A204.1 (cell line): ENCODE measurements at regions not wholly inside any gene's neighbourhood (a gene's known extent, or its start where the extent isn't known, plus 50 kb on each side); places are given as distances from the start of the nearest gene placed in this dataset.

Experiments used
- FAIRE-seq: peaks from 2 replicates; lab custom pipeline; 2012; peaks lifted over from hg19 to GRCh38; lab: Jason Lieb, UNC

DNA sequence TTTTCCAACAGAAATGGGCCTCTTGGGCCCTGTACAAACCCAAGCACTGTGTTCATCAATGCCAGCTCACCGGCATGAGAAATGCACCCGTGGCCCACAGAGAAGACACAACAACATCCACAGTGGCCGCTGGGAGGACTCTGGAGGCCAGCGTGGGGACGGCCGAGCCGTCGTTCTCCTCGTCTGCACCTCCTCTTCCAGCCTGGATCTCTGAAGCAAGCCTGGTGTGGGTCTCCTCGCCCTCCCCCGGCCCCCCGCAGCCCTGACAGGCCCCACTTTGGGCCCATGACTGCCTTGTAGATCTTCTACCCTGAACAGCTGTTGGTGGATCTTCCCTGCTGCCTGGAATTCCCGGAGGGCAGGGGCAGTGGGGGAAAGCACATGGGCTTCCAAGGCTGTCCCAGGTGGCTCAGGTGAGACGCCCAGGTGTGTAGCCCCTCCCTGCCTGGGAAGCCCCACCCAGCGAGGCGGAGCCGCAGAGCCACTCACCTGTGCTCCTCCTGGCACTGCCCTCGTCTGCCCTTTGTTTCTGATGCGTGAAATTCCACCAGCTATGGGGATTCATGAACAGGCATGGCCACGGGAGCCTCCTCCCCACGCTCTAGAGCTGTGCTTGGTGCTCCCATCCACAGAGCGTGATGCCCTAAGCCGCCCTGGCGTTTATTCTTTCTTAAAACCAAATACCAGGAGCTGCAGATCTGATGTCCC lies 225.9 kb downstream of the BRD1 start:
- no peak for FAIRE-seq

DNA sequence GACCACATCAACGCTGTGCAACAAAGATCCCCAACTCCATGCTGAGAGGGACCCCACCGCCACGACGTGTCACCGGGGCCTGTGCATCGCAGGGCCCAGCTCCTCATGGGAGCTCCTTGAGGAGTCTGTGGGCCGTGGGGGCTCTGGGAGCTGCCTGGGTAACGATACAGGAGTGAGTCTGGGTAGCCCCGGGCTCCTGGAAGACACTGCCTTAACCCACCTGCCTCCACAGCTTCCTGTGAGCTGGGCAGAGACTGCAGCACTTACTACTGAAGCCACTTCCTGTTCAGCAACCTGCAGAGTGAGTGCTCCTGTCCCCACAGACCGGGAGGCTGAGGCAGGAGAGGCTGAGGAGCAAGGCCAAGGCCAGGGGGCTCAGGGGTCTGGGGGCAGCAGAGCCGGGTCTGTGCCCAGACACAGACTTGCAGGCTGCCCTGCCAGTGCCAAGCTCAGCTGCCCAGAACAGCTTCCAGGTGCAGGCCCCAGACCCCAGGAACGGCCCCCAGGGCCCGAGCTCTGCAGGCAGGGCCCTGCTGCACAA lies 226.7 kb downstream of the BRD1 start:
- FAIRE-seq, result no peak

DNA sequence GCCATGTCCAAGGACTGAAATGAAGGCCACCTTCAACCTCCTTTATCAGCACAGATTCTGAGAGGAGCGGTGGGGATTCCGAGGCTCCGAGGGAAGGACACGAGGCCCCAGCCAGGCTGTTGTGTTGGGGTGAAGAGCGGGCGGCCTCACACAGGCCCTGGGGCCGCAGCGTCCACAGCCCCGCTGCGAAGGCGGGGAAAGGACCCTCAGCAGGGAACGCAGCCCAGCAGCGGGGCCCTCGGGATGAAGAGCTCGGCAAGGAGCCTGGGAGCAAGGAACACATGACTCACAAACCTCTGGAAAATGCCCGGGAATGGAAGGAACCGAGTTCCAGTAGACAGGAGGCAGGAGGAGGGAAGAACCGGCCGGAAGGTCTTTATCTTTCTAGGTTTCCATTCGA lies 227.2 kb downstream of the BRD1 start:
- FAIRE-seq, result no peak

DNA sequence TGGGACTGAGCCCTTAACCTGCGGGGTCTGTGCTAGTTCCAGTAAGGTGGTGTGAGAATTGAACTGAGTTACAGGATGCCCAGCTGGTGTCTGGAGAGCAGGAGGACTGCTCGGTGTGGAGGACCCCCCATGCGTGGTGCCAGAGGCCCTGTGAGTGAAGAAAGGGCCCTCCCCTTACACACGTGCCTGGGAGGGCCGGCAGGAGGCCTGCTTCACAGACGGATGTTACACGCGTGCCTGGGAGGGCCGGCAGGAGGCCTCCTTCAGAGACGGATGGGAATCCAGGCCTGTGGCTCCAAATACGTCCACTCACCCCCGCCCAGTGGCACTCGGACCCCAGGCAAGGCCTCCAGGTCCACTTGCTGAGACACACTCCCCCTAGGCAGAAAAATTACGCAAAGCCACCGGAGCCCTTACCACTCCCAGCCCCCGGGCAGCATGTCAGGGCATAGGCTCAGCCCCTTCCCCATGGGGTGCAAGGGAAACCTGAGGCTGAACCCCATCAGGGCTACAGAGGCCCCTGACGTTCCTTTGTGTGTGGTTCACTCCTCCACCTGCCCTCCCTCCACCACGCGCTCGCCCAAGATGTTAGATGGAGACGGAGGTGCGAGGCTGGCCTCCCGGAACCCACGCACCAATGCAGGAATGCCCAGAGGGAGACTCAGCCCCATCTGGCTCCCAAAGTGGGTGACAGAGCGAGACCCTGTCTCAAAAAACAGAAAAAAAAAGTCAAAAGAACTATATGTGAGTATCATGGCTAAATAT lies 227.8 kb downstream of the BRD1 start:
- FAIRE-seq, result no peak

DNA sequence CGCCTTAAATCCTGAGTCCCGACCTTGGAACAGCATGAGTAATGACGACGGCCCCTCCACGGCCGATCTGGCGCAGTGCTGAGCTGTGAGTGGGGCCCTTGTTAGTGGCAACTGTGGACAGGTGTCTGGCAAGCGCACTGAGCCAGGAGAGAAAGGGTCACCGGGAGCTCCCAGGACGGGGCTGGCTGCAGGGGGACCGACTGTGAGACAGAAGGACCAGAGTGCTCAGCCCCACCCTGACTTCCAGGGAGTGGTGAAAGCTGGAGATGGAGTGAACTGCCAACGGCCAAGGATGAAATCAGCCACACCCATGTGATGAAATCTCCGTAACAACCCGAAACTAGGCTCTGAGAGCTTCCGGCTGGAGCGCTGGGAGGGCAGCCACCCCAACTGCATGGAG lies 228.6 kb downstream of the BRD1 start:
- FAIRE-seq, result no peak

DNA sequence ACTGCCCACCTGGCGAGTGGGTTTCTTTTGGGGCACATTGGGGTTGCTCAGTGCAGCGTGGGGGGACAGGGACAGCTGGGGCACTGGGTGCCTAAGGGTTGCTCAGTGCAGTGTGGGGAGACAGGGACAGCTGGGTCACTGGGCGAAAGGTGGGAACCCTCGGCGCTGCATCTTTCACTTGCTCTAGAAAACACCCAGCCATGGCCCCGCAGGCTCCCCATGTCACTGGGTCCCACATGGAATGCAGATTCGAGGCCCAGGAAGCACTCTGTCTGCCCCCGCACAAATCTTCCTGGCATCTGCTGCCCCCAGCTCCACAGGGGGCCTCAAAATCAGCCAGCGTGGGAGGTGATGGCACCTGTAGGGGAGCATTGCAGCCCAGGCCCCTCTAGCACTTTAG lies 229.3 kb downstream of the BRD1 start:
- no peak for FAIRE-seq

DNA sequence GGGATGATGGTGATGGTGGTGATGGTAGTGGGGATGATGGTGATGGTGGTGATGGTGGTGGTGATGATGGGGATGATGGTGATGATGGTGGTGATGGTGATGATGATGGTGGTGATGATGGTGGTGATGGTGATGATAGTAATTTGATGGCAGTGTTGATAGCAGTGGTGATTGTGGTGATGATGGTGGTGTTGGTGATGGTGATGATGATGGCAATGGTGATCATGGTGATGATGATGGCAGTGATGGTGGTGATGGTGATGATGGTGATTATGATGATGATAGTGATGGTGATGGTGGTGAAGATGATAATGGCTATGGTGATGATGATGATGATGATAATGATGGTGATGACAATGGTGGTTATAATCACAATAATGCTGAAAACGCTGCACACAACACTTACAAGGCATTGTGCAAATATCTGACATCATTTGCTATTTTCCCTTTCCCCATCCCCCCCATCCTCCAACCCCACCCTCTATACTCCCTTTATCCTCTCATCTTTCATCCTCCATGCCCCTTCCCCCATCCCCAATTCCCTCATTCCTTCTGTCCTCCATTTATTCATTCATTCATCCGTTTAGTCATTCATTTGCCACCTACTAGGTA lies 230.1 kb downstream of the BRD1 start:
- no peak for FAIRE-seq

DNA sequence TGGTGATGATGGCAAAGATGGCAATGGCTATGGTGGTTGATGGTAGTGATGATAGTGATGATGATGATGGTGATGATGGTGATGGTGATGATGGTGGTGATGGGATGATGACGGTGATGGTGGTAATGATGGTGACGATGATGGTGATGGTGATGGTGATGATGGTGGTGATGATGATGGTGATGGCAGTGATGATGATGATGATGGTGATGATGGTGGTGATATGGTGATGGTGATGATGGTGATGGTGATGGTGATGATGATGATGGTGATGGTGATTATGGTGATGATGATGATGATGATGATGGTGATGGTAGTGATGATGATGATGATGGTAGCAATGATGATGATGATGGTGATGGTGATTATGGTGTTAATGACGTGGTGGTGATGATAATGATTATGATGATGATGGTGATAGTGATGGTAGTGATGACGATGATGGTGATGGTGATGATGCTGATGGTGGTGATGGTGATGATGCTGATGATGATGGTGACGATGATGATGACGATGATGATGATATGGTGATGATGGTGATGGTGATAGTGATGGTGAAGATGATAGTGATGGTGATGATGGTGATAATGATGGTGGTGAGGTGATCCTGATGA lies 232.1 kb downstream of the BRD1 start:
- no peak for FAIRE-seq

DNA sequence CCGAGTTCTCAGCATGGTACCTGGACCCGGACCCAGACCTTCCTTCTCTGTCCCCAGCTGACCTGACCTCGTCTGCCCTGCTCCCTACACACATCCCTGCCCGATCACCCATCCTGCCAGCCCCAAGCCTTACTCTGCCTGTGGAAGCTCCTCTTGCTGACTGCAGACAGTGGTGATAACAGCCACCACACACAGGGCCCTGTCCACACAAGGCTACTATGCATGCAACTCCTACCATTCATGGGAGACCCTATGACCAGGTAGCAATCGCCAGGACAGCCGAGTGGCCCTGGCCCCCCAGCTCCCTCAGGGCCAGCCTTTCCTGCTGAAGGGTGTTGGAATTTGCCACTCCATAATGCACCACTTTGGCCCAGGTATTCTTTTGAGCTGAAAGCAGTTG lies 233.6 kb downstream of the BRD1 start:
- no peak for FAIRE-seq

DNA sequence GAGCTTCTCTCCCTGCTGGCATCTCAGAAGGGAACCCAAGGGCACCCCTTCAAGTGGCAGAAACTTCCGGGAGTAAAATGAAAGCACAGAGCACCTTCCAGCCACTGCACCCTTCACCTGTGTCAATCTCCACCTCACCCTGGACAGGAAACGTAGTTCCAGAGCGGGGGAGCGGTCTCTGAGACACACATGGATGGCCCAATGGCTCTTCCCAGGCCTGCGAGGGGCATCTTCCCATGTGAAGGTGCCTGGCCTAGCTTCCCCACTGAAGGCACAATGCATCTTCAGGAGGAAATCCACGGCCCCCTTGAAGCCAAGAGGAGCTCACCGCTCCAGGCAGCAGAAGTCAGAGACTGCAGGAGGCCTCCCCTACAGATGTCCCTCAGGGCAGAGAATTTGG lies 234.2 kb downstream of the BRD1 start:
- FAIRE-seq, result no peak

DNA sequence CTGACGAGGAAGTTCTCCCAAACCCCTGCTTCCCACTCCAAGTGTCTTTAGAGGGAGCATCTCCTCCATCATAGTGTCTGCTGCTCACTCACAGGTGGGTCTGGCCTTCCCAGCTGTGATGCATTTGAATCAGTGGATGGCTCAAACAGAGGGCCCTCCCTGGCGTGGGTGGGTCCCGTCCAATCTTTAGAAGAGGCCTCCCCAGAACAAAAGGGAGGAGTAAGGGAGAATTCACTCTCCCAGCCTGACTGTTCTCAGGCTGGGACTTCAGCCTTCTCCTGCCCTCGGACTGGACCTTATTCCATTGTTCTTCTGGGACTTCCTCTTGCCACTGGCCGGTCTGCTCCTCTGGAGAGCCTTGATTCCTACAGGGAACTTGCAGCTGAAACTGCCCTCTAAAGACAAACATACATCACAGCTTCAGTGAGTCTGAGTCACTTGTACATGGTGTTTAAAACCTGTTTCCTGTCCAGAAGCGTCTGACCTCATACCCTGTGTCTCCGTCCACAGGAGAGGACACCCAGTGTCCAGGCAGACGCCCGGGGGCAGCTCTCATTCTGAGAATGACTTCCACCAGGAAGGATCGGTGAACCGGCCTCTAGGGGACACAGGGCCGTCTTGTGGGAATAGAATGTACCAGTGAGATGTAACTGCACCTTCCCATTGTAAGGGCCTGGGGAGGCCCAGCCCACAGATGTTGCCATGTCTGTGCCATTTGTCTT lies 234.7 kb downstream of the BRD1 start:
- FAIRE-seq, result no peak

DNA sequence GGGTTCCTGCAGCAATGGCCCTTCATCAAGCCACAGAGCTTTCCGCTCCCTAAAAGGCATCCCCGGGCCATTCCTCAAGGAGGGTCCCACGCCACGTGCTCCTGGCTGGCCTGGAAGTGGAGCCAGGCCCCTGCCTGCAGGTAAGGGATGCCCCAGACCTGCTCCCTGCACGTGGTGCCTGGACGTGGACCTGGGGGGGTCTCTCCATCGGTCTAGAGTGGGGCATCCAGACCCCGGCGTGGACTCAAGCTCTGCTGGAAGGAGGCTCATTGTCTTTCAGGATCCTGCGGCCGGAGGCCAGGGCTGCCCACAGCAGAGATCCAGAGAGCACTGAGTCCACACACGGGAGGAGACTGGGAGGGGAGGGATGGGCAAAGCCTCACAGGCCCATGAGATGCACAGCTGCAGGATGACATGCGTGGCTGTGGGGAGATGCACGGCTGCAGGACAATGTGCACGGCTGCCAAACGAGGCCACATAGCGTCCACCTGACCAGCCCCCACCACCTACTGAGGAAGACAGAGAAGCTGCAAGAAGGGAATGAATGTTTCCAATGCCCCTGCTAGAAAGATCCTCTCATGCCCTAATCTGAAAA lies 236.7 kb downstream of the BRD1 start:
- no peak for FAIRE-seq

DNA sequence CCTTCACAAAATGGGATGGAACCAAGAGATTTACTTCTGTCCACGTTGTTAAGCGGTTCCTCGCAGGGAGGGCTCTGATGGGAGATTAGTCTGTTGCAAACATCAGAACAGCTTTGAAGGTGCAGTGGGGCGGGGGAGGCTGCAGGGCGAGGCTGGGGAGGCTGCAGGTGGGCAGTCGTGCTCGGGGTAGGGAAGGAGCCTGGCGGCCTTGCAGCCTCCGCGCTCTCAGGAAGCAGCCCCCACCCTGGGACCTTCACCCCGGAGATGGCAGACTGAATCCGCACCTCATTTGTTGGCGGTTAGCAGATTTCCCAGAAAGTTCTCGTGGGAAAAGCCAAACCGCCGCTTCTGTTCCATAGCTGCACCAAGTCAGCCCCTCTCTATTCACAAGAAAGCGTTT lies 237.3 kb downstream of the BRD1 start:
- no peak for FAIRE-seq

DNA sequence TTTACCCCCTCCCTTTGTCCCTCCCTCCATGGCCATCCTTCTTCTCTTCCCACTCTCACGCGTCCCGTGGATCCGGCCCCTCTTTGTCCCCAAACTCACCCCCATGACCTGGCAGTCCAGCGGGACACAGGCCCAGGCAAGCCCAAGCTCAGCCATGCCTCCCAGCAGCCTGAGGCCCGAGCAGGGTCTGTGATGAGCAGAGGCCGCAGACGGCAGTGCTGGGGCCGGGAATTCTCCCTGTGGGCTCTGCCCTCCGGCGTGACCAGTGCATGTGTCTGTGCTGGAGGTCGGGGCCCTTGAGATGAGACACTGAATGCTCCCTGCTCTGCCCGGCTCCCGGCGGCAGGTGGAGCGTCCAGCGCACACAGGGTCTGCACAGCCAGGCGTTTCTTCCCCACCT lies 237.9 kb downstream of the BRD1 start:
- FAIRE-seq, result no peak

DNA sequence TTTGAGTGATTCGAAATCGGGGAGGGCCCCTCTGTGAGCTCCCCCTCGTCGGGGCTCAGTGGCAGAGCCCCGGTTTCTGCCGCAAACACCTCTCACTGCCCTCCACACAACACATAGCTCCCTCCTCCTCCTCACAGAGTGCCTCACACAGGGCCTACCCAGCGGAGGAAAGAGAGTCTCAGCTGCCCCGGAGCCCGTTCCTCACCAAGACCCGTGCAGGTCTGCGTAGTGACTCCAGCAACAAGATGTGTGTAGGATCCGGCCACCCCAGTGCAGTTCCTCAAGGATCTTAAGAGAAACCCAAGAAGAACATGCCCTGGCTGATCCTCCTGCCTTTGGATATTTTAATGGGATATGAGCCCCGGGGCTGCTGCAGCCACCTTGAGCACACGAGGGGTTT lies 238.4 kb downstream of the BRD1 start:
- no peak for FAIRE-seq

DNA sequence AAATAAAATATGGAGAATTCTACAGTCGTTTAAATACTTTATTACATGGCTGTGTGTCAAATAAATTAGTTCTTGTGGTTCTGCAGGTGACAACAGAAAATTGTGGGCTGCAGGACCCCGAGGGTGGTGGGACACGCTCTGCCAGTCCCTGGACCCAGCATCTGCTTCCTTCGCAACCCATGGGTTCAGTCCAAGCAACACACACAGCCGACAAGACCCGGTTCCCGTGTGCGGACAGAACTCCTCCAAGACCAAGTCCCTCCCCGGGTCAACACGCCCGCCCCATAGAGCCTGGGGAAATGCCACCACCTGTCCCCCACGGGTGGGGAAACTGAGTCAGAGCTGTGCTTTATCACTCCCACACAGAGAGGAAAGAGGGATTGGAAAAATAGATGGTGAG lies 238.9 kb downstream of the BRD1 start:
- FAIRE-seq, result no peak

DNA sequence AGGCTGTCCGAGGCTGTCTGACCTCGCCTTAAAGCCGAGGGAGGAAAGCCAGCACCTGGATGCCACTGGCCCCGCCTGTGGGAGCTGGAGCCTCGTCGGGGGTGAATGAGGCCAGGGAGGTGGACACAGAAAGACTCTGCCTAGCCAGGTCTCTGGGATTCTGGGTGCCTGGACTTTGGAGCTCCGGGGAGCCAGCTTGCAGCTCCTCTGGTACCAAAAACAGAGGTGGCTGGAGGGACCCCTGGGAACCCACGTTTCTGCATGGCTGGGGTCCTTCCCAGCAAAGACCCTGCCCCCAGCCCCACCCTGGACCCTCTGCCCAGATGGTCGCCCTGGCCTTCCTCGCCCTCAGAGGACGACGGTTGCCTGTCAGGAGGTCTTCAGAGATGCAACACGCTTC lies 239.7 kb downstream of the BRD1 start:
- no peak for FAIRE-seq

DNA sequence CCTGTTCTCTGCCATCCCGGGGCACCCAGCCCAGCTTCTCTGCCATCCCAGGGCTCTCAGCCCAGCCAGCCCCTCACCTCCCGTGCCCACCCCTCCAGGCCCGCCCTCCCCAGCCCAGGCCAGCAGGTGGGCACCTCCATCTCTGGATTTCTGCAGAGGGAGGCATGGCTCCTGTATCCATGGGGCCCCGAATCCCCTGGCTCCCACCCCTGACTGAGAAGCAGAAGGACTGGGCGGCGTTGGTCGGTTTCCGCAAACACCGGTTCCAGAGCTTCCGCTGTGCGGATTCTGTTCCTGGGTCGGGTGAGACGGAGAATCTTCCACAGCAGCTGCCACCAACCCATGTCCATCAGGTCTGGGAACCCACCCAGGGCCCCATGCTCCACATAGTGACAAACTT lies 240.3 kb downstream of the BRD1 start:
- FAIRE-seq, result no peak

DNA sequence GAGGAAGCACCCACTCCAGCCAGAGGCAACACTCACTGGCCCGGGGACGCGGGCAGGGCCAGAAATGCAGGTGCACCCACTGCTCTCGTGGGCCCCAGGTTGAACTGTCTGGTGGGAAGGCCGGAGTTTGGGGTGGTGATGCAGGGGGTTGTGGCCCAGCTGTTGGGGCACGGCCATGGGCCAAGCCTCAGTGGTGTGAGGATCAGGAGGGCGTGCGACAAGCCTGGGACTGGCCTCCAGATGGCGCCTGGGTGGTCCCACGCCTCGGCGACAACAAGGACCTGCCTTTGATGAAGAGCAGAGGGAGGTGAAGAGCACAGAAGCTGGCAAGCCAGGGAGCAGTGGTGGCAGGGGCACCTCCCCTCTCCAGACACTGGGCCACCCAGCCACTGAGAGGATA lies 240.8 kb downstream of the BRD1 start:
- no peak for FAIRE-seq

DNA sequence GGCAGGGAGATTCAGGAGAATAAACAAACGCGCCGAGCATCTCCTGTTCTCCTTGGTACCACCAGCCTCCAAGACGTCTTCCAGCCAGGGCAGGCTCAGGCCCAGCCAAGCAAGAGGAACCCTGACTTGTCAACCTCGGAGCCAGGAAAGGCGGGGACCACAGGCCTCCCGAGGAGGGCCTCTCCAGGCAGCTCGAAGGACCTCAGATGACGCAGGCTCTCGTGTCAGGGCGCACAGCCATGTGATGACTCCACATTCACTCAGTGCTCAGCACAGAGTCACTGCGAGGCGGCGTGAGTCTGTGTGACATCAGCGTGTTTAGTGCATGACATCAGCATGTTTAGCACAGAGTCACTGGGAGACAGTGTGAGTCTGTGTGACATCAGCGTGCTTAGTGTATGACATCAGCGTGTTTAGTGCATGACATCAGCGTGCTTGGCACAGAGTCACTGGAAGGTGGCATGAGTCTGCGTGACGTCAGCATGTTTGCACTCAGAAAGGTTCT lies 241.4 kb downstream of the BRD1 start:
- FAIRE-seq, result no peak

DNA sequence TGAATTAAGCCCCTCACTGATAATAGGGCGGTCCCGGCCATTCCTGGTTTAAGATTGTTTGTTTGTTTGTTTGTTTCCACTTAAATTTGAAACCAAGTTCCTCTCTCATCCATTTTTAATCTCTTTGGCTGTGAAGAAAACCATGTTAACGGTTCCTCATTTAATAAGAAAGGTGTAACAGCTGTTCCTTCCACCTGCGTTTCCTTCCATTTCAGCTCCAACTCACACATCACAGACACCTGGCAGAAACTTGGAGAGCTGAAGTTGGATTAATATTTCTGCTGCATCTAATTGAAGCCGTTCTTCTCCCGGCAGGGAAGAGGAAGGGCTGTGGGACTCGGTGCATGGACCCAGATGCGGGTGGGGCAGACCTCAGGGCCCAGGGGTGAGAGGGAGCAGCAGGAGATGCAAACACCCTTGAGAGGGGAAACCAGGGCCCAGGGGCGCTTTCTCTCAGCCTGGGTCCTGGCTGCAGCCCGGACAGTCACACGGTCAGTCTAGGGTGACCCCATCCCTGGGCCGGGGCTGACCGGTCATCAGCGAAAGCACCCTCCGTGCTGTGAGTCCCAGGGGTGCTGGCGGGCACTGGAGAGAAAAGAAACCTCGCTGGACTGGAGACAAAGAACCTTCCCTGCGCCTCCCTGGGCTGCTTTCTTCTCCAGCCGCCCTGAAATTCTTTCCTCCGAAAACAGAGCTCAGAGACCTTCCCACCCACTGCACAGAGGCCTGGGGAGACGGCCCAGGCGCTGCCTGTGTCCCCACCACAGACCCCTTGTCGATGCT lies 242.0 kb downstream of the BRD1 start:
- FAIRE-seq, result no peak
